CD4-positive, alpha-beta memory T cell (primary cell): ENCODE measurements at regions not wholly inside any gene's neighbourhood (a gene's known extent, or its start where the extent isn't known, plus 50 kb on each side); places are given as distances from the start of the nearest gene placed in this dataset.

Experiments used
- CTCF ChIA-PET: fragments of 350-600 bp; sonication (Branson Sonifier 250); formaldehyde crosslinking; loops from one replicate; lab custom pipeline; 2021; ENCODE audit warnings: inconsistent platforms; ENCODE audit not compliant: partially characterized antibody; lab: Charles Lee
- POLR2A ChIA-PET: fragments of 350-600 bp; sonication (Branson Sonifier 250); formaldehyde crosslinking; loops from one replicate; lab custom pipeline; 2021; ENCODE audit not compliant: partially characterized antibody; lab: Charles Lee
- DNase-seq, 5 donors: peaks; one replicate each; pipeline versions ENCODE4 v3.0.0 to v3.0.0-alpha.2; 2020 to 2022; ENCODE audit warnings: mixed read lengths in 1 of 5
- H3K27ac ChIP-seq: one replicate; pipeline ENCODE4 v1.7.0; 2013; ENCODE audit warnings: low read depth, low read length
- H3K27me3 ChIP-seq: 2 replicates; pipeline ENCODE4 v1.7.0; 2013; ENCODE audit warnings: mild to moderate bottlenecking, low read length, moderate library complexity; ENCODE audit not compliant: insufficient read depth
- H3K36me3 ChIP-seq: 2 replicates; pipeline ENCODE4 v1.7.0; 2013; ENCODE audit warnings: mild to moderate bottlenecking, low read length, moderate library complexity; ENCODE audit not compliant: insufficient read depth
- H3K4me1 ChIP-seq: 2 replicates; pipeline ENCODE4 v1.7.0; 2013; ENCODE audit warnings: mild to moderate bottlenecking, low read length, moderate library complexity; ENCODE audit not compliant: insufficient read depth
- H3K4me3 ChIP-seq, 2 donors: one replicate each; pipeline ENCODE4 v1.7.0; 2013; ENCODE audit warnings: low read length in 2 of 2, mild to moderate bottlenecking in 1 of 2
- H3K9me3 ChIP-seq, 2 donors: one replicate each; pipeline ENCODE4 v1.7.0; 2013; ENCODE audit warnings: low read length in 2 of 2, control low read depth in 1 of 2; ENCODE audit not compliant: control insufficient read depth in 1 of 2
- H3K27ac Mint-ChIP-seq, 7 donors: one replicate each; pipeline ENCODE4 v1.8.0; 2020 to 2021; ENCODE audit warnings: mixed read lengths in 7 of 7, mild to moderate bottlenecking in 6 of 7, inconsistent platforms in 3 of 7, moderate library complexity in 3 of 7
- H3K27me3 Mint-ChIP-seq, 2 donors: one replicate each; pipeline ENCODE4 v1.8.0; 2020 to 2021; ENCODE audit warnings: mixed read lengths in 2 of 2
- H3K36me3 Mint-ChIP-seq, 2 donors: one replicate each; pipeline ENCODE4 v1.8.0; 2020 to 2021; ENCODE audit warnings: mixed read lengths in 2 of 2, inconsistent platforms in 1 of 2, mild to moderate bottlenecking in 1 of 2
- H3K4me1 Mint-ChIP-seq, 4 donors: one replicate each; pipeline ENCODE4 v1.8.0; 2020 to 2021; ENCODE audit warnings: mixed read lengths in 4 of 4, mild to moderate bottlenecking in 1 of 4
- H3K4me3 Mint-ChIP-seq, 8 donors: one replicate each; pipeline ENCODE4 v1.8.0; 2020 to 2021; ENCODE audit warnings: mixed read lengths in 8 of 8, mild to moderate bottlenecking in 7 of 8, moderate library complexity in 6 of 8, inconsistent platforms in 3 of 8
- H3K9me3 Mint-ChIP-seq, 8 donors: one replicate each; pipeline ENCODE4 v1.8.0; 2020 to 2021; ENCODE audit warnings: mixed read lengths in 8 of 8, mild to moderate bottlenecking in 5 of 8, inconsistent platforms in 3 of 8, moderate library complexity in 1 of 8
- intact Hi-C: fragments of 100-400 bp; cut with micrococcal nuclease; formaldehyde crosslinking; loops from one replicate; pipeline ENCODE4 v1.15.1; 2023

GRCh38 chr6:85115376-85115775 is 334.5 kb upstream of the NT5E start:
- H3K36me3 Mint-ChIP-seq = no peaks in the 10 kb centered on the region
- no peak for DNase-seq
- ChIA-PET POLR2A (no interaction called here), CTCF (no interaction called here)
- peaks cover 0 to 1% of the 10 kb centered on the region in 2 donors for H3K27me3 Mint-ChIP-seq
- H3K4me3 ChIP-seq = no peak overlapping the region
- intact Hi-C loops = no loop called here
- H3K4me3 Mint-ChIP-seq = no peak overlapping the region
- H3K4me1 Mint-ChIP-seq = no peaks in the 10 kb centered on the region
- no peak overlapping the region for H3K27ac Mint-ChIP-seq
- no peaks in the 10 kb centered on the region for H3K36me3 ChIP-seq
- H3K27ac ChIP-seq = no peak overlapping the region
- no peaks in the 10 kb centered on the region for H3K9me3 ChIP-seq
- H3K9me3 Mint-ChIP-seq = peaks cover 0 to 4% (median 2%) of the 10 kb centered on the region in 8 donors
- no peaks in the 10 kb centered on the region for H3K27me3 ChIP-seq
- no peaks in the 10 kb centered on the region for H3K4me1 ChIP-seq

- intact Hi-C loops = no loop called here
These were observed 335.3 kb upstream of the NT5E start for GRCh38 chr6:85114581-85114935.

GRCh38 chr6:85113934-85114580 is 335.8 kb upstream of the NT5E start:
- ChIA-PET POLR2A (no interaction called here), CTCF (no interaction called here)
- Mint-ChIP-seq H3K9me3 (peaks cover 0 to 3% (median under 1%) of the 10 kb centered on the region in 8 donors), H3K4me3 (no peak overlapping the region), H3K36me3 (no peaks in the 10 kb centered on the region), H3K27ac (no peak overlapping the region), H3K27me3 (peaks cover 0 to 1% of the 10 kb centered on the region in 2 donors), H3K4me1 (no peaks in the 10 kb centered on the region)
- Histone ChIP-seq H3K4me3 (no peak overlapping the region), H3K4me1 (no peaks in the 10 kb centered on the region), H3K27me3 (no peaks in the 10 kb centered on the region), H3K36me3 (no peaks in the 10 kb centered on the region), H3K27ac (no peak overlapping the region), H3K9me3 (no peaks in the 10 kb centered on the region)
- intact Hi-C loops = no loop called here
- no peak for DNase-seq

More at GRCh38 chr6:85114581-85114935, 335.3 kb upstream of the NT5E start:
- ChIA-PET POLR2A (no interaction called here), CTCF (no interaction called here)
- H3K4me3 ChIP-seq = no peak overlapping the region
- no peaks in the 10 kb centered on the region for H3K36me3 ChIP-seq
- H3K27ac ChIP-seq = no peak overlapping the region
- no peaks in the 10 kb centered on the region for H3K27me3 ChIP-seq
- no peaks in the 10 kb centered on the region for H3K36me3 Mint-ChIP-seq
- H3K27ac Mint-ChIP-seq = no peak overlapping the region
- H3K4me3 Mint-ChIP-seq = no peak overlapping the region
- H3K9me3 ChIP-seq = no peaks in the 10 kb centered on the region
- H3K9me3 Mint-ChIP-seq = peaks cover 0 to 3% (median 2%) of the 10 kb centered on the region in 8 donors
- no peak for DNase-seq
- no peaks in the 10 kb centered on the region for H3K4me1 Mint-ChIP-seq
- H3K27me3 Mint-ChIP-seq = peaks cover 0 to 1% of the 10 kb centered on the region in 2 donors
- no peaks in the 10 kb centered on the region for H3K4me1 ChIP-seq

DNA sequence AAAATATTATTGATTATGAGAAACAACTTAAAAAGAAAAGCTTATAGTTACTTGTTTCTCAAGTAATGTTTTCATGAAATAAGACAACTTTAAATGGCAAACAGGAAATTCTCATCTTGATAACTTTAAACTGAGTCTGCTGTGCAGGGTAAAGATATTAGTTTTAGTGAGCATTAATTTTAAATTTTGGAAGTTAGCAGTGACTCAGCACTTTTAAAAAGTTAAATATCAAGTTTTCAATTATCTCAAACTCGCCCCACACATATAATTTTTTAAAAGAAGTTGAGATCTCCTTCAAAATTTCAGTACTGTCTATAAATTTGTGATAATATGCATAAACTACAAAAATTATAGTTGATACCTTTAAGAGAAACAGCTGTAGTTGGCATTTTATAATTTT is 337.3 kb upstream of the NT5E start:
- Mint-ChIP-seq H3K4me3 (no peak overlapping the region), H3K9me3 (peaks cover 0 to 5% (median under 1%) of the 10 kb centered on the region in 8 donors), H3K27me3 (peaks cover 0 to 1% of the 10 kb centered on the region in 2 donors), H3K4me1 (no peaks in the 10 kb centered on the region), H3K27ac (no peak overlapping the region), H3K36me3 (no peaks in the 10 kb centered on the region)
- intact Hi-C loops = no loop called here
- Histone ChIP-seq H3K27me3 (no peaks in the 10 kb centered on the region), H3K4me3 (no peak overlapping the region), H3K4me1 (no peaks in the 10 kb centered on the region), H3K36me3 (no peaks in the 10 kb centered on the region), H3K27ac (no peak overlapping the region), H3K9me3 (no peaks in the 10 kb centered on the region)
- POLR2A ChIA-PET = no interaction called here
- DNase-seq = no peak
- CTCF ChIA-PET = no interaction called here

DNA sequence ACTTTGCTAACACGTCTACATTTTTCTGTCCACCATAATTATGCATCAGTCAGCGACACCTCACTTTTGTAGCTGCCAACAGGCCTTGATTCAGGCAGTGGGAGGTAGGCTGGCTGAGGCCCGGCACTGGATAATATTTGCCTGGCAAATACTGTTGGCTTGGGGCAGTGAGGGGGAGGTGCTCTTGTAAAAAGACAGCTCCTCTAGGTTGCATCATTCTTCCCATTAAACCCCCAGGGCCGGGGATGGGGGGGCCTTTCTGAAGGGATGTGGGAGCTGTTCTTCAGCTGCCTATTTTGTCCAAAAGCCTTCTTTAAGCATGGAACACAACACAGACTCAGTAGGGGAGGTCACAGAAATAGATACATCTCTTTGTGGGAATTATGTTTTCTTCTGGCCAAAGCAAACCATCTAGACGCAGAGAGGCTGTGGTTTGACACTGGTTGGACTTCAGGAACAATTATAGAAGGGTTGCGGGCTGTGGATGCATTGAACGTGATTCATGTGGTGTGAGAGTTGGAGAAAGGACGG is 338.3 kb upstream of the NT5E start:
- no peaks in the 10 kb centered on the region for H3K36me3 Mint-ChIP-seq

DNA sequence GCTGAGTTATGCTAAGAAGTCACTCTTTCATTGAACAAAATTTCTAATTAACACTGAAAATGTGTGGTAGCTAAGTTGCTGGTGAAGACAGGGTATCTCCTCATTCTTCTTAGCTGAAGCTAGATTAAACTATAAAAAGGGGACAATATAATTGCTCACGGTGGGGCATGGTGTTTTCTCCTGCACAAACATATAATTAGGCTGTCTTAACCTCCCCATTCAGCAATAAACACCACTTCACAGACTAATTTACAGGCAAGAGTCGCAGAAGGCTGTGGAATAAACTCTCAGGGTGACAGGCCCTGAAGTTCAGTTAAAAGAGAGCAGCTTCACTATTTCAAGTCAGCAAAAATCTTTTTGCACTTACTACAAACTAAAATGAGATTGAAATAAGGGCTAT is 338.9 kb upstream of the NT5E start:
- Mint-ChIP-seq H3K27me3 (peaks cover 0 to 1% of the 10 kb centered on the region in 2 donors), H3K4me3 (no peak overlapping the region), H3K27ac (no peak overlapping the region), H3K9me3 (peaks cover 0 to 7% (median under 1%) of the 10 kb centered on the region in 8 donors), H3K4me1 (no peaks in the 10 kb centered on the region), H3K36me3 (no peaks in the 10 kb centered on the region)
- DNase-seq = no peak
- no peaks in the 10 kb centered on the region for H3K27me3 ChIP-seq
- ChIA-PET POLR2A (no interaction called here), CTCF (no interaction called here)
- H3K4me1 ChIP-seq = no peaks in the 10 kb centered on the region
- H3K27ac ChIP-seq = no peak overlapping the region
- intact Hi-C loops = no loop called here
- H3K36me3 ChIP-seq = no peaks in the 10 kb centered on the region
- H3K4me3 ChIP-seq = no peak overlapping the region
- no peaks in the 10 kb centered on the region for H3K9me3 ChIP-seq

More for the DNA sequence above, 338.3 kb upstream of the NT5E start:
- Histone ChIP-seq H3K4me3 (no peak overlapping the region), H3K36me3 (no peaks in the 10 kb centered on the region), H3K4me1 (no peaks in the 10 kb centered on the region), H3K9me3 (no peaks in the 10 kb centered on the region), H3K27me3 (no peaks in the 10 kb centered on the region), H3K27ac (no peak overlapping the region)
- H3K4me1 Mint-ChIP-seq = no peaks in the 10 kb centered on the region
- peaks cover 0 to 1% of the 10 kb centered on the region in 2 donors for H3K27me3 Mint-ChIP-seq
- H3K27ac Mint-ChIP-seq = no peak overlapping the region
- no peak for DNase-seq
- ChIA-PET CTCF (no interaction called here), POLR2A (no interaction called here)
- H3K9me3 Mint-ChIP-seq = peaks cover 0 to 6% (median under 1%) of the 10 kb centered on the region in 8 donors
- no peak overlapping the region for H3K4me3 Mint-ChIP-seq
- intact Hi-C loops = no loop called here

DNA sequence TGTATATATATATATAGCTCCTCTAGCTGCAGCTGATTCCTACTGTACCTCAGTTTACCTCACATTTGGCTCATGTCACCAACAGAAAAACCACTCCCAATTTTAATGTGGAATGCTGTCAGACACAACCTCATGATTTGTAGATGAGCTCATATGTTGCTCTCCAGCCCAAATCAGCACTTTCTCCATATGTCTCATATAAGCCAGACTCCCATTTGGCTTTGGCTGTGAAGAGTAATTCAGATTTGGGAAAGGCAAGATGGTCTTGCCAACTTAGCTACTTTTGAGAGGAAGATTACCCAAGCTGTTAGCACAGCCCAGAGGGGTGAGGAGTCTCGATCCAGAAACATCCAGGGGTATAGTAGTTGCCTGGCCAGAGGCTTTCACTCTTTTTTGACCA is 342.2 kb upstream of the NT5E start:
- no peak for DNase-seq
- H3K9me3 Mint-ChIP-seq = peaks cover 0 to 11% (median 3%) of the 10 kb centered on the region in 8 donors
- no peak overlapping the region for H3K4me3 ChIP-seq
- peaks cover 0 to 1% of the 10 kb centered on the region in 2 donors for H3K27me3 Mint-ChIP-seq
- no peaks in the 10 kb centered on the region for H3K27me3 ChIP-seq
- H3K36me3 ChIP-seq = no peaks in the 10 kb centered on the region
- ChIA-PET CTCF (no interaction called here), POLR2A (no interaction called here)
- no peaks in the 10 kb centered on the region for H3K36me3 Mint-ChIP-seq
- H3K4me1 ChIP-seq = no peaks in the 10 kb centered on the region
- intact Hi-C loops = no loop called here
- H3K27ac Mint-ChIP-seq = no peak overlapping the region
- H3K4me3 Mint-ChIP-seq = no peak overlapping the region
- H3K9me3 ChIP-seq = no peaks in the 10 kb centered on the region
- no peak overlapping the region for H3K27ac ChIP-seq
- no peaks in the 10 kb centered on the region for H3K4me1 Mint-ChIP-seq
